T-cell (primary cell): ENCODE measurements at regions not wholly inside any gene's neighbourhood (a gene's known extent, or its start where the extent isn't known, plus 50 kb on each side); places are given as distances from the start of the nearest gene placed in this dataset.

Experiments used
- ATAC-seq, 4 experiments: fragments of 200-7000 bp in 3 of 4; fragments of 150-1000 bp in 1 of 4; cut with Tn5 transposase; replicated peaks in 1 of 4; 1 replicate in 3 of 4; 2 replicates in 1 of 4; pipeline ENCODE4 v1.10.0; 2021; ENCODE audit warnings: moderate library complexity in 3 of 4, mild to moderate bottlenecking in 2 of 4, moderate number of reproducible peaks in 1 of 4
- CTCF ChIA-PET, 2 donors: fragments of 300-600 bp; sonication (Branson Sonifier 250); formaldehyde crosslinking; loops; one replicate each; lab custom pipeline; 2022; ENCODE audit warnings: antibody characterized with exemption in 2 of 2; lab: Charles Lee
- POLR2A ChIA-PET, 2 donors: fragments of 300-600 bp; sonication (Branson Sonifier 250); formaldehyde crosslinking; loops; one replicate each; lab custom pipeline; 2022; ENCODE audit warnings: antibody characterized with exemption in 2 of 2; lab: Charles Lee
- DNase-seq, 35 experiments: peaks; one replicate each; pipeline versions ENCODE4 v3.0.0 to v3.0.0-alpha.2; 2013 to 2023
- H3K27ac ChIP-seq: one replicate; pipeline ENCODE4 v1.5.1; 2013; ENCODE audit warnings: low read length
- H3K27me3 ChIP-seq, 2 experiments: replicated peaks in 1 of 2; 1 replicate in 1 of 2; 2 replicates in 1 of 2; pipeline versions ENCODE4 v1.6.1 to v1.7.0; 2013; ENCODE audit warnings: low read length in 1 of 2, mixed read lengths in 1 of 2; ENCODE audit not compliant: control insufficient read depth in 2 of 2, insufficient read depth in 2 of 2; ENCODE audit errors: extremely low read depth in 1 of 2
- H3K36me3 ChIP-seq, 2 donors: 1 replicate in 1 of 2; 2 replicates in 1 of 2; pipeline versions ENCODE4 v1.6.1 to v1.7.0; 2013; ENCODE audit warnings: low read length in 1 of 2; ENCODE audit not compliant: control insufficient read depth in 2 of 2, insufficient read depth in 1 of 2; ENCODE audit errors: extremely low read depth in 1 of 2
- H3K4me1 ChIP-seq, 2 experiments: 1 replicate in 1 of 2; 2 replicates in 1 of 2; pipeline versions ENCODE4 v1.6.1 to v1.7.0; 2013; ENCODE audit warnings: low read length in 2 of 2, mixed read lengths in 1 of 2; ENCODE audit not compliant: insufficient read depth in 2 of 2, control insufficient read depth in 1 of 2; ENCODE audit errors: extremely low read depth in 1 of 2
- H3K4me3 ChIP-seq, 2 donors: 1 replicate in 1 of 2; 2 replicates in 1 of 2; pipeline versions ENCODE4 v1.5.1 to v1.7.0; 2013; ENCODE audit warnings: mild to moderate bottlenecking in 2 of 2, low read length in 1 of 2, moderate library complexity in 1 of 2; ENCODE audit not compliant: control insufficient read depth in 1 of 2; ENCODE audit errors: extremely low read depth in 1 of 2
- H3K9me3 ChIP-seq: 2 replicates; pipeline ENCODE4 v1.7.0; 2013
- H3K27ac Mint-ChIP-seq, 2 donors: one replicate each; pipeline ENCODE4 v1.8.0; 2020 to 2021; ENCODE audit warnings: mild to moderate bottlenecking in 2 of 2, mixed read lengths in 2 of 2
- H3K27me3 Mint-ChIP-seq, 2 donors: one replicate each; pipeline ENCODE4 v1.8.0; 2021 to 2022; ENCODE audit warnings: mixed read lengths in 2 of 2
- H3K36me3 Mint-ChIP-seq: one replicate; pipeline ENCODE4 v1.8.0; 2021; ENCODE audit warnings: mixed read lengths
- H3K4me1 Mint-ChIP-seq, 3 donors: one replicate each; pipeline ENCODE4 v1.8.0; 2020 to 2022; ENCODE audit warnings: mixed read lengths in 3 of 3, mild to moderate bottlenecking in 1 of 3
- H3K4me3 Mint-ChIP-seq, 3 donors: one replicate each; pipeline ENCODE4 v1.8.0; 2020 to 2022; ENCODE audit warnings: mild to moderate bottlenecking in 3 of 3, mixed read lengths in 3 of 3, moderate library complexity in 3 of 3
- H3K9me3 Mint-ChIP-seq, 3 donors: one replicate each; pipeline ENCODE4 v1.8.0; 2020 to 2022; ENCODE audit warnings: mixed read lengths in 3 of 3
- WGBS: methylation state at CpG from one replicate; pipeline ENCODE4 v1.1.5; 2013; ENCODE audit warnings: missing lambda C conversion rate; ENCODE audit not compliant: insufficient coverage; 5-methylcytosine and 5-hydroxymethylcytosine counted together

DNA sequence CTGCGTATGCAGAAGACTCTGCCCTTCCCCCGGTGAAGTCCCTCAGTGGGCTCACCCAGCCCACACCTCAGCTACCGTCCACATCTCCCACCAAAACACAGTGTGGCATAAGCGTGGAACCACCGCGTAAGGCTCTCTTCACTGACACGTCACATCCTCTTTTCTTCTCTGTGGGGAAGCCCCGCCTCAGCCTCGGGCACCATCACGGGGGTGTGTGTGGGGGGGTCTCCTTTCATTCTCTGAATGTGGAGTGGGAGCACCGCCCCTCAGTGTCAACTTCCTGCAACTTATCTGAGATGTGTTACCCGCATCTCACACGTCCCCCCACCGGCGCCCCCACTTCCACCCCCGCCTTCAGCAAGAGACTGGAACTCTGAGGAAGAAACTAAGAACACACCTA, 388.4 kb upstream of the JARID2 start:
- peak overlapping the region in 1 of 2 donors; percentile 42 for H3K4me3 ChIP-seq
- H3K27me3 Mint-ChIP-seq: no peaks in the 10 kb centered on the region
- H3K9me3 Mint-ChIP-seq: peaks cover 0 to 4% (median 0%) of the 10 kb centered on the region in 3 donors
- ChIA-PET POLR2A (no interaction called here), CTCF (interaction anchor here in 1 of 2 donors (0.6 kb wide), 1 partner anchor 19 kb away, joined by 3 read pairs; no protein-coding TSS in a partner anchor)
- H3K4me1 ChIP-seq: peaks cover 6 to 28% of the 10 kb centered on the region in 2 experiments
- no peaks in the 10 kb centered on the region for H3K9me3 ChIP-seq
- H3K27me3 ChIP-seq: no peaks in the 10 kb centered on the region
- H3K27ac Mint-ChIP-seq: peak overlapping the region; percentile 90 to 95
- H3K4me3 Mint-ChIP-seq: peak overlapping the region; percentile 71 to 83 (median 79)
- ATAC-seq (peak; percentile 92 to 97 (median 94)), DNase-seq (peak; percentile 46 to 95 (median 89))
- 15% methylated on average over 8 of the region's 16 CpGs for WGBS
- H3K27ac ChIP-seq: peak overlapping the region; percentile 84
- H3K4me1 Mint-ChIP-seq: peaks cover 14 to 32% (median 26%) of the 10 kb centered on the region in 3 donors
- no peaks in the 10 kb centered on the region for H3K36me3 ChIP-seq
- no peaks in the 10 kb centered on the region for H3K36me3 Mint-ChIP-seq

DNA sequence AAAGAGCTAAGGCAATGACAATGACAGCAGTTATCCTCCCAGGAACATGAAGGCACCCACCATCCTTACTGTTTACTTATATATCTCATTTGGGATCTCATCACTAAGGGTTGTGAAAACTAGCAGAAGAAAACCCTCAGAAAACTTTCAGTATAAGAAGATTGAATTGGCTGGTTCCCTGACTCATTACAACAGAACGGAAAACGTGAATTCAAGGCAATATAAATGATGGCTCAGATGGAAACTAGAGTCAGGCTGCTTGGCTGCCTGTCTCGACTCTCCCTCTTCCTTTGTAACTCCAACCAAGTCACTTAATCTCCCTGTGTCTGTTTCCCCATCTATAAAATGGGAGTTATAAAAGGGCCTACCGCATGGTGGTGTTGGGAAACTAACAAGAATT, 387.1 kb upstream of the JARID2 start:
- Mint-ChIP-seq H3K27me3 (no peaks in the 10 kb centered on the region), H3K4me3 (no peak overlapping the region), H3K9me3 (peaks cover 0 to 4% (median 0%) of the 10 kb centered on the region in 3 donors), H3K4me1 (peaks cover 14 to 32% (median 26%) of the 10 kb centered on the region in 3 donors), H3K27ac (peak overlapping the region in 1 of 2 donors; percentile 53), H3K36me3 (no peaks in the 10 kb centered on the region)
- Histone ChIP-seq H3K4me1 (peaks cover 6 to 28% of the 10 kb centered on the region in 2 experiments), H3K4me3 (no peak overlapping the region), H3K9me3 (no peaks in the 10 kb centered on the region), H3K27me3 (no peaks in the 10 kb centered on the region), H3K36me3 (no peaks in the 10 kb centered on the region), H3K27ac (peak overlapping the region; percentile 23)
- no peak for DNase-seq
- ATAC-seq: no peak
- POLR2A ChIA-PET: no interaction called here
- WGBS: no CpG with 5 or more reads among the region's 4 CpGs
- CTCF ChIA-PET: no interaction called here

DNA sequence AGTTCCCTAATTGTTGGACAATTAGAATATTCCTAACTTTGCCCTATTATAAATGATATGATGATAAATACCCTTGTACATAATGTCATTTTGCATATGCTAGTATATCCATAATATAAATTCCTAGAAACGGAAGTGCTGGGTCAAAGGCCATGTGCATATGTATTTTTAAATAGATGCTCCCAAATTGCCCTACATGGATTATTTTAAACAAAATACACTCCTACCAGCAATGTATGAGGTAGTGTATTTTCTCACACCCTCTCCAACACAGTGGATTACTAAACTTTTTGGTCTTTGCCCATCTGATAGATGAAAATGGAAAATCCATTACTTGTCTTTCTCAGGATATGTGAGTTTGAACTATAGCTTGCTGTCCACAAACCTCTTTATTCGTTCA, 385.1 kb upstream of the JARID2 start:
- H3K4me3 Mint-ChIP-seq: no peak overlapping the region
- ChIA-PET CTCF (no interaction called here), POLR2A (no interaction called here)
- peaks cover 22 to 37% (median 31%) of the 10 kb centered on the region in 3 donors for H3K4me1 Mint-ChIP-seq
- no peak overlapping the region for H3K4me3 ChIP-seq
- H3K27ac ChIP-seq: no peak overlapping the region
- no CpG with 5 or more reads among the region's 2 CpGs for WGBS
- peaks cover 6 to 33% of the 10 kb centered on the region in 2 experiments for H3K4me1 ChIP-seq
- DNase-seq (no peak), ATAC-seq (no peak)
- H3K9me3 Mint-ChIP-seq: peaks cover 0 to 4% (median 0%) of the 10 kb centered on the region in 3 donors
- no peaks in the 10 kb centered on the region for H3K9me3 ChIP-seq
- no peak overlapping the region for H3K27ac Mint-ChIP-seq
- no peaks in the 10 kb centered on the region for H3K27me3 Mint-ChIP-seq
- H3K27me3 ChIP-seq: no peaks in the 10 kb centered on the region
- no peaks in the 10 kb centered on the region for H3K36me3 ChIP-seq
- no peaks in the 10 kb centered on the region for H3K36me3 Mint-ChIP-seq

DNA sequence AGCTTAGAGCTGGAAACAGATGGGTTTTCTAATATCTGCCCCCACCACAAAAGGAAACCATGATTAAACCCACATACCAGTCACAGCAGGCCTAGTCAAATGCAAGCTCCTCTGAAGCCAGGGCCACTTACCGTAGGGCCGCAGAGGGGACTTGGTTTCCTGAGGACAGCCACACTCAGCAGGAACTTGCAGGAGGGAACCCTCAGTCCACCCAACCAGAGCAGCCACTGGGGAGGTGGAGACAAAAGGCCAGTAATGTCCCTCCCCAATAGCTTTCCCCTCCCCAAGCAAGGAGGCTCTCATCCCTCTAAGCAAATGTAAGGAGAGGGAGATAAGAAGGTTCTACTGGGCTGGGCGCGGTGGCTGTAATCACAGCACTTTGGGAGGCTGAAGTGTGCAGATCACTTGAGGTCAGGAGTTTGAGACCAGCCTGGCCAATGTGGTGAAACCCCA, 384.4 kb upstream of the JARID2 start:
- no peak overlapping the region for H3K4me3 ChIP-seq
- POLR2A ChIA-PET: interaction anchor here in 1 of 2 donors (0.5 kb wide), 1 partner anchor 399 kb away, joined by 3 read pairs; no protein-coding TSS in a partner anchor
- 43% methylated on average over 2 of the region's 4 CpGs for WGBS
- no peaks in the 10 kb centered on the region for H3K36me3 ChIP-seq
- H3K27ac ChIP-seq: no peak overlapping the region
- Mint-ChIP-seq H3K27ac (no peak overlapping the region), H3K36me3 (no peaks in the 10 kb centered on the region), H3K27me3 (no peaks in the 10 kb centered on the region), H3K4me3 (no peak overlapping the region), H3K9me3 (peaks cover 0 to 4% (median 0%) of the 10 kb centered on the region in 3 donors), H3K4me1 (peaks cover 25 to 36% (median 32%) of the 10 kb centered on the region in 3 donors)
- H3K9me3 ChIP-seq: no peaks in the 10 kb centered on the region
- H3K4me1 ChIP-seq: peaks cover 6 to 34% of the 10 kb centered on the region in 2 experiments
- CTCF ChIA-PET: no interaction called here
- no peaks in the 10 kb centered on the region for H3K27me3 ChIP-seq
- ATAC-seq: no peak
- DNase-seq: peak in 1 of 35 experiments; percentile 30

DNA sequence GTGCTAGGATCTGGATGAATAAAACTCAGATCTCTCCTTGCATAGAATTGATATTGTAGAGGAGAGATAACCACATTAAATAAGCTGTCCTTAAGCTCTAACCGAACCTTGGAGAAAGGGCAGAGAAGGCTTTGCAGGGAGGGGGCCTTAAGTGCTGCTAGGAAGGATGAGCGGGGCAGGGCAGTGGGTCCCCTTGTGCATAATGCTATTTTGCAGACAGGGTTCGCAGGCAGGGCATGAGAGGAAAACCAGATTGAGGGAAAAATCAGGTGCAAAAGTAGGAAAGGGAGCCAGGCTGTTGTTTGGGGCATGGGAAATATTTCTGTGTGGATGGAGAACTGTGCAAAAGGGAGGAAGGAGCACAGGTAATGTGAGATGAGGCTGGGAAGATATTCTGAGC, 383.0 kb upstream of the JARID2 start:
- no peak for DNase-seq
- no peak overlapping the region for H3K4me3 ChIP-seq
- Mint-ChIP-seq H3K9me3 (no peaks in the 10 kb centered on the region), H3K27me3 (no peaks in the 10 kb centered on the region), H3K36me3 (no peaks in the 10 kb centered on the region), H3K27ac (no peak overlapping the region), H3K4me3 (no peak overlapping the region), H3K4me1 (peaks cover 14 to 26% (median 20%) of the 10 kb centered on the region in 3 donors)
- no peaks in the 10 kb centered on the region for H3K36me3 ChIP-seq
- H3K27me3 ChIP-seq: no peaks in the 10 kb centered on the region
- H3K27ac ChIP-seq: no peak overlapping the region
- no peak for ATAC-seq
- H3K4me1 ChIP-seq: peaks cover 0 to 20% of the 10 kb centered on the region in 2 experiments
- no peaks in the 10 kb centered on the region for H3K9me3 ChIP-seq
- CTCF ChIA-PET: interaction anchor here (0.7 kb wide), 2 partner anchors 493 to 644 kb away, joined by 3 to 4 read pairs; no protein-coding TSS in a partner anchor
- 90% methylated on average over 3 of the region's 3 CpGs for WGBS
- POLR2A ChIA-PET: no interaction called here

DNA sequence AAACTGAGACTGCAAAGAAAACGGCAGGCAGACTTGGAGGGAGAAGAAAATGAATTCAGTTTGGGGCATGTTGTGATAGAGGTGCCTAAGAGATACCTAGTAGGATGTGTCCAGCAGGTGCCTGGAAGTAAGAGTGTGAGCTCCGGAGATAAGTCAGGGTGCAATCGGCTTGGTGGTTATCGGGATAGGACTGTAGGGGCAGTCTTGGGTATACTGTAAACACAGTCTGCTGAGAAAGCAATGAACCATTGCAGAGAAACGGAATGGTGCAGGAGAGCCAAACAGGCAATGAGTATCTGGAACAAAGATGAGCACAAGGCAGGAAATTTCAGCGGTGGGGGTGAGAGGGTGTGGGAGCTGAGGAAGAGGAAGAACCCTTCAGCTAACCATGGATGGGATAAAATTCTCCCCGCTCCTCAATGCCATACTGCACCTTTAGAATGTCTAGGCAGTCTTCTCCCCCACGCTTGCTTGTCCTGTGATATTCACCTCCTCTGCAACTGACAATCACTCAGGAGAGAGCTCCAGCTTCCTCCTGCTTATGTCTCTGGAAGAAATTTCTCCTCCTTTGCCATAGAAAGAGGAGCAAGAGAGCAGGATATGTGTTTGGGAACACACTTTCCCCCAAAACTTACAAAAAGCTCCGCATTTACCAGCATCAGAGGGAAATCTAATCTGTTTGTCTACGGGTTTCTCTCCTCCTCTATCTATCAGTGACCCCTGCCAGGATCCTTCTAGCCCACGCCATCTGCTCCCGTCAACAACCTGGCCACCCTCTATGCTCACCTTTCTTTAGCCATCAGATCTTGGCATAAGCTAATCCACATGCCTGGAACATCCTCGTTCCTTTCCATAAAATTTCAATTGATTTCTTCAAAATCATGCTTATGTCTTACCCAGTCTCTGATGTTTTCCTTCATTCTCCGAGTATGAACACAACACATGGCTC, 381.7 kb upstream of the JARID2 start:
- ChIA-PET POLR2A (interaction anchor here in 1 of 2 donors (0.5 kb wide), 1 partner anchor 506 kb away, joined by 5 read pairs; no protein-coding TSS in a partner anchor), CTCF (interaction anchor here in 1 of 2 donors (0.5 kb wide), 1 partner anchor 153 kb away, joined by 3 read pairs; no protein-coding TSS in a partner anchor)
- Mint-ChIP-seq H3K36me3 (no peaks in the 10 kb centered on the region), H3K27ac (no peak overlapping the region), H3K4me1 (peaks cover 10 to 17% (median 11%) of the 10 kb centered on the region in 3 donors), H3K27me3 (no peaks in the 10 kb centered on the region), H3K4me3 (no peak overlapping the region), H3K9me3 (no peaks in the 10 kb centered on the region)
- WGBS: 94% methylated on average over 9 of the region's 14 CpGs
- Histone ChIP-seq H3K4me3 (no peak overlapping the region), H3K36me3 (no peaks in the 10 kb centered on the region), H3K27ac (no peak overlapping the region), H3K4me1 (peaks cover 0 to 17% of the 10 kb centered on the region in 2 experiments), H3K27me3 (no peaks in the 10 kb centered on the region), H3K9me3 (no peaks in the 10 kb centered on the region)
- DNase-seq (no peak), ATAC-seq (no peak)
